Esophagus mucosa (tissue), 1 donor: ENCODE measurements at regions not wholly inside any gene's neighbourhood (a gene's known extent, or its start where the extent isn't known, plus 50 kb on each side); places are given as distances from the start of the nearest gene placed in this dataset.

Experiments used
- ATAC-seq: fragments of 200-7000 bp; cut with Tn5 transposase; one replicate; pipeline ENCODE4 v1.9.1; 2020
- donor health status: DM: yes; HTN: yes; CAD: no.

GRCh38 chr2:49251251-49251650 is 96.9 kb upstream of the FSHR start:
- no peak for ATAC-seq

GRCh38 chr2:49248506-49248905 is 94.2 kb upstream of the FSHR start:
- ATAC-seq: no peak

DNA sequence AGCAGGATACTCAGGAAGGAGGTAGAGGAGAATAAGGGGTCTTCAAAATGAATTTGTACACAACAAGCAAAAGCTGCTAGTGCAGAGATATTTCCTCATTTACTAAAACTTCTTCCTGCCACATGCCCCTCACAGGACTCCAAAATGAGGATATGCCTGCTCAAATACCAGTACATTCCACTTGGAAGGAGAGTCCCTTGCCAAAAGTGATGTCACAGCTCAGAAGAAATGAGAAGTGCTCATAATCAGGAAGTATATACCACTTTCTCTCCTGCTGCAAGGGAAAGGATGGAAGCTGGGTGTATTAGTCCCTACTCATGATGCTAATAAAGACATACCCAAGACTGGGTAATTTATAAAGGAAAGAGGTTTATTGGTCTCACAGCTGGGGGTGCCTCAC is 87.7 kb upstream of the FSHR start:
- ATAC-seq: no peak

DNA sequence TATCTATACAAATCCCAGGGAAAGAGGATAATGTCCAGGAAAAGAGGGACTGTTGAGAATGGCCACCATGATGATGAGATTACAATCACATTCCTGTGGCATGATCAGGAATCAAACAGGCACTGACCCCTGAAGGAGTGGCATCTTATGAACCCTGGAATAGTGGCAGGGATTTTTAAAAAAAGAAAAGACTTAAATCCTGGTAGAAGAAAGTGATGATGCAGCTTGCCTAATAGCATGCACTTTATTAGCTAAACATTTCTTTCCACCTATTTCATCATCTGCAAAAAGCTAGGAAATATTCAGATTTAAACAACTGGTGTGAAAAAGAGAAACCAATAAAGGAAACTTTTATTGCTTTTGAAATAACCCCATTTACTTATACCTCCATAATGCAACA is 87.2 kb upstream of the FSHR start:
- no peak for ATAC-seq

DNA sequence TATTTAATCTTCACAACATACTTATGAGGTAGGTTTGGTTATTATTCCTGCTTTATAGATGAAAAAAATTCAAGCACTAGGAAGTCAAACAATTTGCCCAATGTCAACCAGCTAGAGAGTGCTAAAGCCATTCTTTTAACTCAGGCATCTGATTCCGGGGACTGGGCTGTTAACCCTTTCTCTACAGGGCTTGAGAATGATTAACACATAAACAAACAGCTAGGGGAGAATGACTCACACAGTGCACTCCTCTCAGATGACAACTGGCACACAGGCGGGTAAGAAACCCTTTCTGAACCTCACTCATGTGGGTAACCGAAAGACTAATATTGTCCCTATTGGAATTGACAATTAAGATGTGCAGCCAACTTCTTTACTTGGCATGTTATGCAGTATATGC is 86.3 kb upstream of the FSHR start:
- ATAC-seq: no peak

DNA sequence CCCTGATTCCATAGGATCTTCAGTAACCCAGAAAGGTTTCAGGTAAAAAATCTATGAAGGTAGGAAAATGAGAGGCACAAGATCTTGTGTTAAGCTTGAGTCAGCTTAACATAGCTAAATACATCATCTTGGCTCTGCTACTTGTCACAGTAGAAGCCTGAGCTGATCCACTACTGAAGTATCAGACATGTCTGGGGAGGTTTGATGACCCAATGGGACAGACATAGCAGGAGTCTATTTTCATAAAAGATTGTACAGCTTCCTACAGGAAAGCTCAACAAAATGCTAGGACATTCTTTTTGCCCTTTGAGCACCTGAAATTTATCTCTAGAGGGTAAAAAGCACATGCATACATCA is 84.3 kb upstream of the FSHR start:
- no peak for ATAC-seq

GRCh38 chr2:49237867-49238603 is 83.7 kb upstream of the FSHR start:
- no peak for ATAC-seq

DNA sequence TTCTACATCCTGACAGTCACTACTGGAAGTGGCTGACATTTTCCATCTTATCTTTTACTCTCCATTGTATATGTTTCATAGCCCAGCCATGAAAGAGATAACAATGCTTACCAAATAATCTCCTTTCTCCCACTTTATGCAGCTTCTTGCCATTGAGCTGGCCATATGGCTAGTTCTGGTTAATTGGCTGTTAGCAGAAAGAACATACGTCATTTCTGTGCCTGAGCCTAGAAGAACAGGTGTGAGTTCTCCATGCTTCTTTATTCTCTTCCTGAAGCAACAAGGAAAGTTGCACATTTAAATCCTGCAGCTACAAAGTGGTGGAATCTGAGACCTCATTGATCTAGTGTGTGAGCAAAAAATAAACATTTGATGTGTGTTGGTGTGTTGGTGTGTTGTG is 82.0 kb upstream of the FSHR start:
- no peak for ATAC-seq

DNA sequence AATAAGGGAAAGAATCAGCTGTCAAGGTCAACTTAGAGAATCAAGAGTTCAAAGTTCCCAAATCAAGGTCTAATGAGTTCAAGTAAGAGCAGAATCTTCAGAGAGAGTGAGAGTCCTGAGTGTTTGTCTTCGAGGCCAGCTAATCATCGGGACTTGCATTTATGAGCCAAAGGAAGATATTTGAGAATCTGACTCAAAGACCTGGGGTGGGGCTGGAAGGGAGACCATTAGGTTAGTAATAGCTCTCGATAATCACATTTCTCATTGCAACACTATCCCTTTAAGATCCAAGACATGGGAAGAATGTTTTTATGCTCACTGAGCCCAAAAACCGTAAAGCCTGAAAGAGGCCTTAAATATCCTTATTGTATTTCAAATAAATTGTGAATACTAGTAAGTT is 72.0 kb upstream of the FSHR start:
- ATAC-seq: no peak

DNA sequence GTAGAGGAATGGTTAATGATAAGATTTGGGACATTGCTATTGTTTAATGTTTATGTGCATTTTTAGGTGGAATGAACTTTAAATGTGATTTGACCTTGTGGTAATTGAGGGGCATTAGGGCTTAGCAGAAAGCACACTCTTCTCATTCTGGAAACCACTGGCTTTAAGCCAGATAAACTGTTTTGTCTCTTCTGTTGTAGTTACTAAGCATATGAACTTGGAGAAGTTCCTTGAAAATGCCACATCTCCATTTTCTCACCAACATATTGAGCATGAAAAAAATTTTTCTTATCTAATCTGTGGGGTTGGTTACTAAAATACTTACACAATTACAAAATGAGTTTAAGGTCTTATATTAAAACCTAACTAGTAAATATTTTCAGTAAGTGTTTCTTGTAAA is 70.8 kb upstream of the FSHR start:
- no peak for ATAC-seq

DNA sequence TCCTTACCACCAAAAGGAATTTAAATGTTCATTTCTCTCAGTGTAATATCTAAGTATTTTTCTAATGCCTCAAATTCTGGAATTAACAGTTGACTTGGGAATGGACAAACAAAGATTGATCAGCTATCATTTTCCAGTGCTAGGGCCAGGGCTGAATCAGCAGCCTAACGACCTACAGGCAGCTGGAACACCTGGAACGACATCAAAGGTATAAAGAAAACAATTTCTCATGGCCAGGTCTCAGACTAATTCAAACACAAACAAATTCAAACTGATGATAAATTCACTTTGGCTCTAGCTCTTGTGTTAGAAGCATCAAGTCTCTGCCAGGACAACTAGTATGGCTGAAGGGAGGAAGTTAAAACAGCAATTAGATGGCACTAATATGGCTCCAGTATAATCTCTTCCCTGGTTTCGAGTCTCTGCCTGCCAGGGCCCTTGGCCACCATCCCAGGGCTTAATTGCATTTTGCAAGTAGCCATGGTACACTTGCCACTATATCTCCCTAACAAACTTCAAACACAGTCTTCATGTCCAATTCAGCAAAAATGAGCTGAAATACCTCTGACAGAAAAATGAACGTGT is 70.2 kb upstream of the FSHR start:
- ATAC-seq: no peak

- no peak for ATAC-seq
Measured at GRCh38 chr2:49222975-49223528, 68.7 kb upstream of the FSHR start.

DNA sequence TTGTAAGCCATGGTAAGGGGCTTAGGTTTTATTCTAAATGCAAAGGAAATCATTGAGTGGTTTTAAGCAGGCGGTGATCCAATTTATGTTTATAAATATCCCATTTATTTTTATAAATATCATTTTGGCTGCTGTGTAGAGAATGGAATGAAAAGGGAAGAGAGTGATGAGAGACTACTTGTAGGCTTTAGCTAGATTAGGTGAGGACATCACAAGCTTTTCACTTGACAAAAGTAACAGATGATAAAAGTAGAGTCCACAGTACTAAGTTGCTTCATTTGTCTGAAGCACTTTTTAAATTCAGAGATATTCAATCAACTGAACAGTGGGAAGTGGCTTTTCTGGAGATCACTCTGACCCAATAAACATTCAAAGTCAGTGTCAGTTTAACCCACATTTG is 65.4 kb upstream of the FSHR start:
- no peak for ATAC-seq

DNA sequence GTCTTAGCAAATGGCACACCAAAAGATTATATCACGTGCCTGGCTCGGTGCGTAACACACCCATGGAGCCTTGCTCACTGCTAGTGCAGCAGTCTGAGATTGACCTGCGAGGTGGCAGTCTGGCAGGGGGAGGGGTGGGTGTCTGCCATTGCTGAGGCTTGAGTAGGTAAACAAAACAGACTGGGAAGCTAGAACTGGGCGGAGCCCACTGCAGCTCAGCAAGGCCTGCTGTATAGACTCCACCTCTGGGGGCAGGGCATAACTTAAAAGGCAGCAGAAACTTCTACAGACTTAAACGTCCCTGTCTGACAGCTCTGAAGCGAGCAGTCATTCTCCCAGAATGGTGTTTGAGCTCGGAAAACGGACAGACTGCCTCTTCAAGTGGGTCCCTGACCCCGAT is 55.9 kb upstream of the FSHR start:
- no peak for ATAC-seq

DNA sequence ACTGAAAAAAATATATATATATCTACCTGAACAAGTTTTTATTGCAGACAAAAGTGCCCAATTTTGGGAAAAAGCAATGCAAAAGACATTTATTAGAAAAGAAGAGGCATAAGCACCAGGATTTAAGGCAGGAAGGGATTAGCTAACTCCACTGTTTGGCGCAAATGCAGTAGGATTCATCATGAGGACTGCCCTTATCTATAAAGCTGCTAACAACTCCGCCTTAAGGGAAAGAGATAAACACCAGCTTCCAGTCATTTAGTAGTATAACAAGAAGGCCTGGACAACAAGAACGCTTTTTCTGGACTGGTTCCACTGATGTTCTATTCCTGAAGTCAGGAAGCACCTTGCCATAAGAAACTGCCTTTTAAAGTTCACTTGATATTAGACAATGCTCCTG is 52.9 kb upstream of the FSHR start:
- no peak for ATAC-seq
